ENCODE measurements at regions not wholly inside any gene's neighbourhood (a gene's known extent, or its start where the extent isn't known, plus 50 kb on each side); places are given as distances from the start of the nearest gene placed in this dataset.

DNA sequence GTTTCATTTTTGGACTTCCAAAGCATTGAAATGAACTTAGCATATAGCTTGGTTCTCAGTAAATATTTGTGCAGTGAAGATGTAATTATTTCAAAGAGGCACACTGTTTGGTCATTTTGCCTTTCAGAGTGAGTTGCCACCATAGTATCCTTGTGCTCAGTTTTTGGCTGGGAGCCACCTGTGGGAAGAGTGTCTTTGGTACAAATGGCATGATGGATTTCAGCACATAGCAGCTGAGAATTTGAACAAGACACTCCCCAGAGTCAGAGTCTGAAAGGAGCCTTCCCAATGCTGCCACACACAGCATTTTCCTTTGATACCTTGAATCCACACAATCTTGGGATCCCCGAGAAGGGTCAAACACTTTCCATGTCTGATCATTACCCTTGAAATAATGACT is 897.2 kb upstream of the ARPP21 start:
- FAIRE-seq, result no peak
- DNase-seq (ENCODE audit: low spot score), result no peak

GRCh38 chr3:34758630-34759261 is 880.6 kb upstream of the ARPP21 start:
- FAIRE-seq (no peak), DNase-seq (ENCODE audit: low spot score) (no peak)

GRCh38 chr3:34777386-34777785 is 861.9 kb upstream of the ARPP21 start:
- FAIRE-seq (no peak), DNase-seq (ENCODE audit: low spot score) (no peak)

DNA sequence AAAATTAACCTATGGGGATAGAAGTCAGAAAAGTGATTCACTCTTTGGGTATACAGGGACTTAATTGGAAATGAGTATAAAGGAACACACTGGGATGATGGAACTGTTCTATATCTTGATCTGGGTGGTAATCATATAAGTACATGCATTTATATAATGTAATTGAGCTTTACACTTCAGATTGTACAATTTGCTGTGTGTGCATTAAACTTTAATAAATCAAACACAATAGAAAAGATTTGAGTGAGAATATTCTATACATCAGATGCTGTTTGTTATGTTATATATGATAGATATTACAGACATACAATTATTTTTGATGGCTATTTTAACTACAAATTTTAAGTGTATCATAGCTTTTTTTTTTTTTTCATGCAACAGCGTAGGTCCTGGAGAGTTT is 860.2 kb upstream of the ARPP21 start:
- DNase-seq (ENCODE audit: low spot score), result no peak
- no peak for FAIRE-seq

DNA sequence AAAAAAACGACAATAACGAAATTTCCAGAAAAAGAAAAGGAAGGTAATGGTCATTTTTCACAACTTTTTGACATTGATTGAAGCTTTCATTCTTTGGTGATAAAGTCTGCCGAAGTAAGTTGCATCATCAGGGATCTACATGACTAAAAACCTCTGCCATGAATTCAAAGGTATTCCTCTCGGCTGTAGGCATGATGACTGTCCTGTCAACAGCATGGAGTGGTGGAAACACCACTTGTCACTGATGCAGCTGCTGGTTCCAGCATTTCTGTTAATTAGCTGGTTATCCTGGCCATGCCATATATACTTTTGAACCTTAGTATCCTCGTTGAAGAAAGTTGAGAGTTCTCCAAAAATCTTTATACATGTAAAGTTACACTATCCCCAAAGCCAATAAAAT is 859.0 kb upstream of the ARPP21 start:
- FAIRE-seq (no peak), DNase-seq (ENCODE audit: low spot score) (no peak)

DNA sequence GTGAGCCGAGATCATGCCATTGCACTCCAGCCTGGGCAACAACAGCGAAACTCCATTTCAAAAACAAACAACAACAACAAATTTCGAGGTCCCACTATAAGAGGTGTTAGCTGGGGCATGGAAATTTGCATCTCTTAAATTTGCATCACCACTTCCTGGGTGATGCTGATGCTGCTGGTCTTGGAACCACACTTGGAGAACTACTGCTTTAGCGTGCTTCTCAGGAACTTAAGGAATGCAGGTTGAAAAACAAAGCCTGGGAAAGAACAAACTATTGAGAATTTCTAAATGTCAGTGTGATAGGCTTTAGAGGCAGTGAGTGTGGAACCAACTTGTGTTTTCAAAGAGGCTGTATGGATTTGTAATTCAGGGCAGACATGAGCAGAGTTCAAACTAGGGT is 858.4 kb upstream of the ARPP21 start:
- DNase-seq (ENCODE audit: low spot score) (no peak), FAIRE-seq (no peak)

GRCh38 chr3:34782871-34783270 is 856.5 kb upstream of the ARPP21 start:
- FAIRE-seq, result no peak
- no peak for DNase-seq (ENCODE audit: low spot score)

DNA sequence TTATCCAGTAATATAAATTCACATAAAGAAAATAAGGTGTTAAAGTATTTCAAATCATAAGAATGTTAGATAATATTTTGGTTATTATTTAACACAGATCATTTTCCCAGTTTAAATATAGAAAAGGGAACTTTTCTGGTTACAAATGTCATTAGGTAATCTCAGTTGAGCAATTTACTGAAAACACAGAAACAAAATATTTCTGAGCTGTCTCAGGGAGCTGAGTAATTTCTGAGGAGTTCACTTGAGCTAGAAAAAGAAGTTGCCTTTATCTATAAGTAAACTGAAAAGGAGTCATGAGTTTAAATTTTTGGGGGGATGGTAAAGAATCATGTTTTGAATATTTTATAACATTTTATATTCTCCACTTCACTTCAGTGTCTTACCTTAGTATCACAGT is 855.4 kb upstream of the ARPP21 start:
- no peak for FAIRE-seq
- DNase-seq (ENCODE audit: low spot score), result no peak

- FAIRE-seq (no peak), DNase-seq (ENCODE audit: low spot score) (no peak)
Measured at GRCh38 chr3:34793057-34793456, 846.3 kb upstream of the ARPP21 start.

- DNase-seq (ENCODE audit: low spot score) (no peak), FAIRE-seq (no peak)
Measured at GRCh38 chr3:34807611-34808010, 831.7 kb upstream of the ARPP21 start.

DNA sequence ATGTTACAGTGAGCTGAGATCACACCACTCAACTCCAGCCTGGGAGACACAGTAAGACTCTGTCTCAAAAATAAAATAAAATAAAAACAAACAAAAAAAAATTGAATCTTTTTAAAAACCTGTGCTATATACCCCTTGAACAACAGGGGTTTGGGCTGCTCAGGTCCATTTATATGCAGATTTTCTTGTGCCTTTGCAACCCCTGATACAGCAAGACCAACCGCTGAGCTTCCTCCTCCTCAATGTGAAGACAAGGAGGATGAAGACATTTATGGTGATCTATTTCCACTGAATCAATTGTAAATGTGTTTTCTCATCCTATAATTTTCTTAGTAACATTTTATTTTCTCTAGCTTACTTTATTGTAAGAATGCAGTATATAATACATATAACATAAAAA is 831.0 kb upstream of the ARPP21 start:
- no peak for DNase-seq (ENCODE audit: low spot score)
- no peak for FAIRE-seq

DNA sequence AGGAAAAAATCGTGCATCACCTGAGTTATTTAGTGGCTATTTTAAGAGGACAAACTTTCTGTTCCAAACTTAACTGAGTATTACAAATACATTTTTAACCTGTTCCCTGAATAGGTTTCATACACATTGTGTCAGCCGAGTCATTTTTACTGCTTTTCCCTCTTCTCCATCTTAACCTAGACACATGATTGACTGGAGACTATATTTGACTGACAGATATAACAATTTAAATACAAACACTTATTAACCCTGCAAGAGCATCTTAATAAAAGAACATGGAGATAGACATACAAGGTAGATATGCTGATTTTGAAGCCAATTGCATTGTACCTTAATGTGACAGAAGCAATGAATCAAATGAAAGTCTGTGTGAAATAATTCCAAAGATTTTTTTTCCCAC is 810.5 kb upstream of the ARPP21 start:
- DNase-seq (ENCODE audit: low spot score) (no peak), FAIRE-seq (no peak)

GRCh38 chr3:34832865-34833508 is 806.3 kb upstream of the ARPP21 start:
- FAIRE-seq, result no peak

GRCh38 chr3:34837848-34838741 is 801.2 kb upstream of the ARPP21 start:
- FAIRE-seq (no peak), DNase-seq (ENCODE audit: low spot score) (no peak)

More at GRCh38 chr3:34832865-34833508, 806.3 kb upstream of the ARPP21 start:
- DNase-seq (ENCODE audit: low spot score), result no peak

- peak; percentile 94 for FAIRE-seq
Measured at GRCh38 chr3:34842706-34843480, 796.4 kb upstream of the ARPP21 start.

GRCh38 chr3:34844323-34844620 is 795.1 kb upstream of the ARPP21 start:
- FAIRE-seq (no peak), DNase-seq (ENCODE audit: low spot score) (no peak)

More at GRCh38 chr3:34842706-34843480, 796.4 kb upstream of the ARPP21 start:
- DNase-seq (ENCODE audit: low spot score), result peak; percentile 80

GRCh38 chr3:34851137-34851536 is 788.2 kb upstream of the ARPP21 start:
- no peak for FAIRE-seq
- no peak for DNase-seq (ENCODE audit: low spot score)

DNA sequence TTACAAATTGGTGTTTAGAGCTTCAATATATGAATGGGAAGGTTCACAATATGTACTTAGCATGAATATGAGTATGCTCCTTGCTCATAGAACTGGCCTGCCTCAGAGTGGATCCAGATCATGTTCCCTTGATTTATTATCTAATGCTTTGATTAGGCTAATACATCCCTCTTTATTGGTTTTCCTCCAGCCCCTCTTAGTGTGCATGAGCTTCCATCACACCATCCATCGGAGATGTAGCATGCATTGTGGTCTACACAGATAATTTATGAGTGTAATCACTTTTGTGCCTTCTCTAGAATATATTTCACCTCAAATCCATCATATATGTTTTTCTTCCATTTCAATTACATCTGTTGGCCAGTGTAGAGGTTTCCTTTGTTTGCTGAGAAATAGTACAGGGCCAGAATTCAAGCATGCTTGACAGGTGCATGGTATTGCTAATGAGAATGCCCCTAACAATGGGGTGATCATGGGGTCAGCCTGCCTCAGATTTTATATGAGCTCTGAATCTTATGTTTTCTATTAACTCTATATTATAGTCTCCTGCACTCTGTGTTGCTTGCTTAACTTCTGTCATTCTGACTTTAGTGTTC is 786.4 kb upstream of the ARPP21 start:
- DNase-seq (ENCODE audit: low spot score), result no peak

DNA sequence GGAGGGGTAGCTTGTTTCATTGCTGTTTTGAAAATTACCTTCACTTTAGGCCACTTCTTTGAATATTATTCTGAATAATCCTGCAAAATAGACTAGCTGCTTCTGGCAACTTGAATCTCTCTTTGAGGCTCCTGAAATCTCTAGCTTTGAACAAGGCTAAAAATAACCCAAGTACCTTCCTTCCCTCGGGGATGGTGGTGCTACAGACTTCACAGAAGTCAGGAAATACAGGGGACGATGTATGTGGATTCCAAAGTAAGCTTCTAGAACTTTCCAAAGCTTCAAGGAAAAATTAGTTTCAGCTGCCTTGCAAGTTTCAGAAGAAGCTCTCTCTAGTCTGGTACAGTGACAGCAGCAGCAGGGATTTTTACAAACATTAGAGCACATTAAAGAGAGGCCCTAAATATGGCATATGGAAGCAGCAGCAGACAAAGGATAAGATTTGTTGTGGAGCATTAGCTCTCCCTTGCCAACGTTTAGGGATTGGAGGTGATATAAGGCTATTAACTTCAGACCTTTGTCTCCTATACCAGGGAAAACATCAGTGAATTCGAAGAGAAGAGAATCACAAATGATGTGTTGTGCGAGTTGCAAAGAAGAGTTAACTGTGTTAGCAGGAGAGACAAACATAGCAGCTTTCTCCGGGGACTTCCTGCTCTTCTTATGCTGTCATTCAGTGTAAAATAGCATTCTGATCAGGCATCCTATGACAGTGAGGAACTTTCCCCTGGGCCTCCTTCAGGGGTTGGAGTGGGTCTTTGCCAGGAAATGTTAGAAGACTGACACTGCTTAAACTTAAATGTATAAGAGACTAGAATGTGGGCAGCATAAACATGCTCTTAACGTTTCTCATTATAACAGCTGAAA is 783.0 kb upstream of the ARPP21 start:
- FAIRE-seq (no peak), DNase-seq (ENCODE audit: low spot score) (no peak)

More for the DNA sequence above, 786.4 kb upstream of the ARPP21 start:
- FAIRE-seq, result no peak

- peak; percentile 80 for FAIRE-seq
- DNase-seq (ENCODE audit: low spot score), result no peak
Measured at GRCh38 chr3:34858067-34858660, 781.2 kb upstream of the ARPP21 start.

All from RCC 7860 (cell line).